SK-N-SH treated with all-trans-retinoic acid at 6 μM for 48 hours (cell line): ENCODE measurements at regions not wholly inside any gene's neighbourhood (a gene's known extent, or its start where the extent isn't known, plus 50 kb on each side); places are given as distances from the start of the nearest gene placed in this dataset.

Experiments
- ESRRG ChIP-seq: fragments of 250-450 bp; sonication (Bioruptor Pico); IDR thresholded peaks from 2 replicates; pipeline ENCODE4 v1.6.1; 2021; ENCODE audit warnings: mild to moderate bottlenecking
- GLIS3 ChIP-seq: fragments of 250-450 bp; sonication (Bioruptor Pico); IDR thresholded peaks from 2 replicates; pipeline ENCODE4 v1.5.0; 2020; ENCODE audit warnings: mild to moderate bottlenecking, moderate library complexity
- OSR1 ChIP-seq: fragments of 250-450 bp; sonication (Bioruptor Pico); IDR thresholded peaks from 2 replicates; pipeline ENCODE4 v1.8.0; 2022; ENCODE audit warnings: moderate library complexity, mild to moderate bottlenecking, inconsistent platforms
- PATZ1 ChIP-seq: fragments of 250-450 bp; sonication (Bioruptor Pico); IDR thresholded peaks from 2 replicates; pipeline ENCODE4 v1.8.0; 2020; ENCODE audit warnings: mild to moderate bottlenecking, moderate library complexity, borderline replicate concordance
- RARB ChIP-seq: fragments of 250-450 bp; sonication (Bioruptor Pico); IDR thresholded peaks from 2 replicates; pipeline ENCODE4 v1.8.0; 2021; ENCODE audit warnings: mild to moderate bottlenecking, moderate library complexity
- ZC3H10 ChIP-seq: fragments of 250-450 bp; sonication (Bioruptor Pico); IDR thresholded peaks from 2 replicates; pipeline ENCODE4 v1.5.1; 2021; ENCODE audit warnings: mild to moderate bottlenecking, moderate library complexity
- ZFP3 ChIP-seq: fragments of 250-450 bp; sonication (Bioruptor Pico); IDR thresholded peaks from 2 replicates; pipeline ENCODE4 v1.5.0; 2020; ENCODE audit warnings: mild to moderate bottlenecking, moderate library complexity
- ZFP30 ChIP-seq: fragments of 450-650 bp; formaldehyde crosslinking; IDR thresholded peaks from 2 replicates; pipeline ENCODE4 v1.5.0; 2022; ENCODE audit warnings: mild to moderate bottlenecking, moderate library complexity

DNA sequence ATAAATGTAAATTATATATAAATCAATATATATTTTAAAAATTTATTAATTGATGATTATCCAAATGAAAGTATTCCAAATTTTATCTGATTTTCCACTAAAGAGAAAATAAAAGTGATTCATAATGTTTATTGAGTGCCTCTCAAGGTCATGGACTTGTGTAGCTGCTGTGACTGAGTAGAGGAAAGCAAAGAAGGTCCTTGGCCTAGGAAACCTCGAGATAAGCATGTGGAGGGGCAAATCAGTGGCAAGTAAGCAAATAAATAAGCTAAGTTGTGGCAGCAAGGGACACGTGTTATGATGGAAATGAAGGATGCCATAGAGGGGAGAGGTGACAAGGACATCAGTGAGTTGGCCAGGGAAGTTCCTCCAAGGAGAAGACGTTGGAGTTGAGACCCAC, 866.1 kb upstream of the ID2 start:
- no peak for TF ChIP-seq GLIS3 (CRISPR knock-in tag)
- TF ChIP-seq ESRRG (CRISPR knock-in tag), result no peak
- no peak for TF ChIP-seq OSR1 (CRISPR knock-in tag)
- TF ChIP-seq RARB, result no peak
- no peak for TF ChIP-seq PATZ1 (CRISPR knock-in tag)
- no peak for TF ChIP-seq ZC3H10 (CRISPR knock-in tag)
- TF ChIP-seq ZFP30 (CRISPR knock-in tag), result no peak
- no peak for TF ChIP-seq ZFP3 (CRISPR knock-in tag)
